ENCODE measurements at regions not wholly inside any gene's neighbourhood (a gene's known extent, or its start where the extent isn't known, plus 50 kb on each side); places are given as distances from the start of the nearest gene placed in this dataset.

DNA sequence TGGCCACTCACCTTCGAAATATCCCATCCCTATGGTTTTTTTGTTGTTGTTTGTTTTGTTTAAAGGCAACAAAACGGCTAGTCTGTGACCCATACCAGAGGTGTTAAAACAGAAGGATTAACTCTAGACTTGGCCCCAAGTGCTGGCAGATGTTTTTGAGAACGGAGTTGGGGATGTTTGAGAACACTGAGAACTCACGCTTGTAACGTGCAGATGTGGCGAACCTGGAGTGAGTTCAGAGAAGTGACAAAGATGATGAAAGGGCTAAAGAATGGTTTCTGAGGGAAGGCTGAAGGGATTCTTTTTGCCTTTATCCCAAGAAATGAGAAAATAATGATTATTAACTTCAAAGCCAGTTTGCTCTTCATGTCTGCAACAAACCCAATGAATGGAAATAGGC, 286.5 kb downstream of the ZNF608 start:
- no peak overlapping the region for H3K4me2 ChIP-seq
- H4K20me1 ChIP-seq: no peaks in the 10 kb centered on the region
- H3K27me3 ChIP-seq: no peaks in the 10 kb centered on the region
- H3K36me3 ChIP-seq: 0 out of 22 replicates have a peak, but pooled peaks cover 0 to 3% (median 0%) of the 10 kb centered on the region in 11 experiments
- no peak overlapping the region for H3K27ac ChIP-seq
- H3K4me1 ChIP-seq: peaks cover 0 to 78% (median 55%) of the 10 kb centered on the region in 10 experiments; a peak in 14 of 20 replicates
- peaks cover 29 to 77% (median 40%) of the 10 kb centered on the region in 11 experiments for H3K9me3 ChIP-seq (replicated peaks in 1 of 11)
- no peak overlapping the region for H3K9ac ChIP-seq
- no peak overlapping the region for H3K4me3 ChIP-seq
- no peak for TF ChIP-seq Cebpa-rat (IDR thresholded peaks at IDR 0.05)

DNA sequence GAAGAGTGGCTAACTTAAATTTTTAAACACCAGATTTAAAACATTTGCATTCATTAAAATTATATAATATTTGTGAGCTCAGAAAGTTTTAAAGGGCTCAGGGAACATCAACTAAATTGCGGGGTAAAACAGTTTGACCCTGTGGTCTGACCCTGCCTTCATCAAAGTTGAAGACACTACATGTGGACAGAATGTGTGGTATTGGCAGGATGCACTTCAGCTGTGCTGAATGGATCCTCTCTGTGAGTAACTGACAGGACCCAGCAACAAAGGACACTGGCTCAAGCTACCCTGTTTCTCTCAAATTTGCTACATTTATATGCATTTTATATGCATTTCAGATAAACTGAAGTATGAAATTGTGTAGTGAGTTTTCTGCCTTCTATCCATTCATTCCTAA, 288.5 kb downstream of the ZNF608 start:
- Histone ChIP-seq H3K27ac (no peak overlapping the region), H3K27me3 (no peaks in the 10 kb centered on the region), H4K20me1 (no peaks in the 10 kb centered on the region), H3K4me1 (peaks cover 13 to 93% (median 75%) of the 10 kb centered on the region in 10 experiments), H3K4me2 (peak overlapping the region in 8 of 11 experiments; percentile 30 to 68 (median 60); a peak in 14 of 22 replicates), H3K9ac (no peak overlapping the region), H3K4me3 (no peak overlapping the region), H3K9me3 (replicated peaks in 1 of 11) (peaks cover 20 to 65% (median 28%) of the 10 kb centered on the region in 11 experiments), H3K36me3 (0 out of 22 replicates have a peak, but pooled peaks cover 0 to 3% (median 0%) of the 10 kb centered on the region in 11 experiments)
- TF ChIP-seq Cebpa-rat (IDR thresholded peaks at IDR 0.05): no peak

DNA sequence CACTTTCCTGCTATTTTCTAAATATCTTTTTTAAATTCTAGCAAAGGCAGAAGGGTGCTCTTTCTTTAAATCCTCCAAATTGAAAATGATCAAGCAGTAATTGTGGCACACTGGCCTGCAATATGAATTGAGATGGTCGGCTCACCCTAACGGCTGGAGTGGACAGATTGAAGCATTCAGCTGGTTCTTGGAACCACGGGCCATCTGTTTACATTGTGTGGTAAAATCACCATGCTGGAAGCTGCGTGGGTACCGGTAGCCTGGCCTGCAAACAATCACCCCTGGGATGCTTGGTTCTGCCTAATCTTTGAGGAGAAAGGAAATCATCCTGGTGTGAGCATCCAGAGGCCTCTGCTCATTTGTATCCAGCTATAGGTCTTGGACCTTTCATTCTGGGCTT, 289.3 kb downstream of the ZNF608 start:
- H3K4me1 ChIP-seq: peaks cover 19 to 93% (median 75%) of the 10 kb centered on the region in 10 experiments
- peak overlapping the region in 8 of 11 experiments; percentile 34 to 68 (median 60); a peak in 13 of 22 replicates for H3K4me2 ChIP-seq
- peaks cover 20 to 57% (median 25%) of the 10 kb centered on the region in 11 experiments for H3K9me3 ChIP-seq (replicated peaks in 1 of 11)

DNA sequence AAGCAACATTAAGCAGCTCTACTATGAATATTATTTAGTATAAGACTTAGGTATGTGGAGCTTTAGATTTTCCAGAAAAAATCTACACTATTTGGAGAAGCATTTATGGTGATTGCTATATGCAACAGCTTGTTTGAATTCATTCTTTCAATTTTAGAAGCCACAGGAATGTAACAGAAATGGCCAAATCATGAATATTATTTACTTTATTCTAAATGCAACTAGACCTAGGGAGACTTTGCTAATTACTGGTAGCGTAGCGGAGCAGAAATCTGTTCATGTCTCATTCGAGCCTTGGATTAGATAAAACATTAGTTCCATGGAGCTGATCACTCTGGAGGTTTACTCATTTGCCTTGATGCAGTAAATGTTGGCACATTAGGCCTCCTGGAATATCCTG, 290.2 kb downstream of the ZNF608 start:
- Histone ChIP-seq H3K4me1 (peaks cover 19 to 88% (median 69%) of the 10 kb centered on the region in 10 experiments), H3K27me3 (no peaks in the 10 kb centered on the region), H3K4me3 (no peak overlapping the region), H3K4me2 (peak overlapping the region in 2 of 11 experiments; percentile 67 to 68; a peak in 3 of 22 replicates), H3K9me3 (replicated peaks in 1 of 11) (peaks cover 22 to 49% (median 25%) of the 10 kb centered on the region in 11 experiments), H3K27ac (no peak overlapping the region), H3K36me3 (0 out of 22 replicates have a peak, but pooled peaks cover 0 to 3% (median 0%) of the 10 kb centered on the region in 11 experiments), H4K20me1 (no peaks in the 10 kb centered on the region), H3K9ac (no peak overlapping the region)
- no peak for TF ChIP-seq Cebpa-rat (IDR thresholded peaks at IDR 0.05)

More for the DNA sequence above, 289.3 kb downstream of the ZNF608 start:
- Histone ChIP-seq H4K20me1 (no peaks in the 10 kb centered on the region), H3K27me3 (no peaks in the 10 kb centered on the region), H3K9ac (no peak overlapping the region), H3K27ac (no peak overlapping the region), H3K36me3 (0 out of 22 replicates have a peak, but pooled peaks cover 0 to 3% (median 0%) of the 10 kb centered on the region in 11 experiments), H3K4me3 (no peak overlapping the region)
- no peak for TF ChIP-seq Cebpa-rat (IDR thresholded peaks at IDR 0.05)

DNA sequence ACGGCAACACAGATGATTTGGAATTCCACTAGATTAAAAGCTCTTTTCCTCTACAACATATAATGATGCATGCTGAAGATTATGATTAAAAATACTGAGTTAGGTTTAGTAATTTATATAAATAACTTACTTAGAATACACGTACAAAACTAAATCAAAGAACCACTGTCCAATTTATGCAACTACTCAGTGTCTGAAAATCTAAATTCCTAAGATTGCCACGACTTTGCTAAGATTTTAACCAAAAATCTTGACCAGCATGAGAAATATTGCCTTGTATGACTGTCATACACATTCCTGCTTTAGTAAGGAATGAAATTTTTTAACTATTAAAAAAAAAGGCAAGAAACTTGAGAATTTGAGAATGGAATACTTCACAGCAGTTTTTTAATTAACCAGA, 292.4 kb downstream of the ZNF608 start:
- no peak for TF ChIP-seq Cebpa-rat (IDR thresholded peaks at IDR 0.05)
- Histone ChIP-seq H4K20me1 (no peaks in the 10 kb centered on the region), H3K36me3 (no peaks in the 10 kb centered on the region), H3K4me3 (no peak overlapping the region; a peak in 1 of 20 replicates), H3K27me3 (no peaks in the 10 kb centered on the region), H3K9ac (no peak overlapping the region), H3K27ac (peak overlapping the region in 4 of 11 experiments; percentile 40 to 60 (median 54); a peak in 9 of 22 replicates), H3K4me2 (peak overlapping the region; percentile 44 to 77 (median 57); a peak in 21 of 22 replicates), H3K9me3 (replicated peaks in 1 of 11) (peaks cover 2 to 27% (median 7%) of the 10 kb centered on the region in 11 experiments; a peak in 19 of 22 replicates), H3K4me1 (peaks cover 19 to 72% (median 60%) of the 10 kb centered on the region in 10 experiments)

DNA sequence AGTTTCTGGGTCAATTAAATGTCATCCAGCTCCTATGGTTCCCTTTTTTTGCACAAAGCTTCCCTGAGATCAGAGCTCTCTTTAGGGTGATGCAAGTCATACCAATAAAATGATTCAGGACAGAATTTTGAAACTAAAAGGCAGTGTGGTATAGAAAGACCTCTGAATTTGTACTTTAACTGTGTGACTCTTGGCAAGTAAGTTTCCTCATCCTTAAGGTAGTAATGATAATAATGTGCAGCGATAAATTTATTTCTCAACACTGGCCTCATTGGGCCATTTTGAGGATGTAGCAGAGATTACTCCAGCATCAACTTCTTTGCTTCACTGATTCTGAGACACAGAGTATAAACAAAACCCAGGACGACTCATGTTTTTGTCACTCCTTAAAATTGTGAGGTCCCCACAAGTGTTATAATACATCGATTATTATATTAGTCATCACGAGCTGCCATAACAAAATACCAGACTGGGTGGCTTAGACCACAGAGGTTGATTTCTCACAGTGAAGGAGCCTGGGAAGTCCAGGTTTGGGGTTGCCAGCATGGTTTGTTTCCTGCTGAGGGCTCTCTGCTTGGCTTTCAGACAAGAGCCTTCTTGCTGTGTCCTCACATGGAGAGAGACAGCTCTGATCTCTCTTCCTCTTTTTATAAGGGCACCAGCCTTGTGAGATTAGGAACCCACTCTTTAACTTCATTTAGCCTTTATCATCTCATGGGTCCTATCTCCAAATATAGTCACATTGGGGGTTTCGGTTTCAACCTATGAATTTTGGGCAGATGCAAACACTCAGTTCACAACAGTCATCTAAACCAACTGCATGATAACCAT, 293.0 kb downstream of the ZNF608 start:
- Histone ChIP-seq H3K4me1 (peaks cover 19 to 69% (median 57%) of the 10 kb centered on the region in 10 experiments), H3K9ac (peak overlapping the region in 6 of 11 experiments; percentile 6 to 51 (median 34); a peak in 7 of 22 replicates), H4K20me1 (no peaks in the 10 kb centered on the region), H3K4me2 (peak overlapping the region; percentile 44 to 77 (median 57)), H3K4me3 (no peak overlapping the region; a peak in 1 of 20 replicates), H3K27me3 (no peaks in the 10 kb centered on the region), H3K9me3 (replicated peaks in 1 of 11) (peaks cover 0 to 29% (median 5%) of the 10 kb centered on the region in 11 experiments; a peak in 9 of 22 replicates), H3K27ac (peak overlapping the region in 9 of 11 experiments; percentile 5 to 63 (median 53); a peak in 16 of 22 replicates), H3K36me3 (no peaks in the 10 kb centered on the region)
- no peak for TF ChIP-seq Cebpa-rat (IDR thresholded peaks at IDR 0.05)

DNA sequence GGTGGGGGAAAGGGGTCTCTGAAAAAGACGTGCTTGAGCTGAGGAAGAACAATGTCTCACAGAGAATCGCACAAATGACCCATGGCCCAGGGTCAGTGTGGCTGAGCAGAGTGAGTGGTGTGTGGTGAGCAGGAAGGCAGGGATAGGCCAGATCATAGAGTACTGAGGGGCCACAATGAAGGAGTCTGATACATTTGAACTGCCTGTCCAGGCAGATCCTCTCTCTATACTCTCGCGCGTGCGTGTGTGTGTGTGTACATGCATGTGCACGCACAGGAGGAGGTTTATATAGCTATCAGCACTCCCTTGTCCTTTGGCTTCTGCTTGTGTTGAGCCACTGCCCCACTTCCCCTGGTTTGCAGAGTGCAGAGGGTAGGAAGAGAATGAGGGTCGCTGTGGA, 294.0 kb downstream of the ZNF608 start:
- peaks cover 19 to 58% (median 46%) of the 10 kb centered on the region in 10 experiments for H3K4me1 ChIP-seq
- H3K27me3 ChIP-seq: no peaks in the 10 kb centered on the region
- H3K4me3 ChIP-seq: no peak overlapping the region
- peaks cover 0 to 19% (median 5%) of the 10 kb centered on the region in 11 experiments; a peak in 11 of 22 replicates for H3K9me3 ChIP-seq (replicated peaks in 1 of 11)
- H3K4me2 ChIP-seq: peak overlapping the region; percentile 44 to 77 (median 57); a peak in 20 of 22 replicates
- H3K36me3 ChIP-seq: no peaks in the 10 kb centered on the region
- peak overlapping the region in 6 of 11 experiments; percentile 21 to 63 (median 54); a peak in 8 of 22 replicates for H3K27ac ChIP-seq
- no peak overlapping the region for H3K9ac ChIP-seq
- no peak for TF ChIP-seq Cebpa-rat (IDR thresholded peaks at IDR 0.05)
- H4K20me1 ChIP-seq: no peaks in the 10 kb centered on the region

DNA sequence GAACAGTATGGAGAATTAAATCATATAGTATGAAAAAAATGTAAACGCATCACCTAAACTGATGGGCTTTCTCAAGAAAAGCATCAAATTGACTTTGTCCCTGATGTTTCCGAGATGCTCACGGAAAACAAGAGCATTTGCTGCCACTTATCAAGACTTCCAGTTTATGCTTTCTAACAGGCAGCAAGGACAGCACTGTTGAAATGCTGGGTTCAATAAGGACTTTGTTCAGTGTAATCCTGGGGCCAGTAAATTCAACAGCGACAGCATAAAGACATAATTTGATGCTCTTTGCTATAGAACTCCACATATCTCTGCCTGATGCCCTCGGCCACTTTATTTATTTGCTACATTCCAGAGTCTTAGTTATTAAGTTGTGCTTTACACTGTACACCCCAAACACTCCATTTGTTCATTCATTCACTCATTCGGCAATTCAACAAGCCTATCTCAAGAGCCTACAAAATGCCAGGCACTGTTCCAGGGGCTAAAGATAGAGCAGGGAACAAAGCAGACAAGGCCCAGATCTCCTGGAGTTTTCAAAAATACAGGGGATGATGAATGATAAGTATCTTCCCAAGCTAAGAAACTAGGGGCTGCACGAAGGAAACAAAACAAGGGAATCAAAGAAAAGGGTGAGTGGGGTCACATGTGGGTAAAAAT, 294.6 kb downstream of the ZNF608 start:
- H3K27ac ChIP-seq: peak overlapping the region in 2 of 11 experiments; percentile 49 to 59; a peak in 3 of 22 replicates
- no peaks in the 10 kb centered on the region for H3K27me3 ChIP-seq
- H3K4me3 ChIP-seq: no peak overlapping the region
- H3K36me3 ChIP-seq: no peaks in the 10 kb centered on the region
- H3K9ac ChIP-seq: no peak overlapping the region
- peaks cover 0 to 16% (median 5%) of the 10 kb centered on the region in 11 experiments; a peak in 9 of 22 replicates for H3K9me3 ChIP-seq (replicated peaks in 1 of 11)
- H3K4me1 ChIP-seq: peaks cover 19 to 53% (median 41%) of the 10 kb centered on the region in 10 experiments
- no peak for TF ChIP-seq Cebpa-rat (IDR thresholded peaks at IDR 0.05)
- H4K20me1 ChIP-seq: no peaks in the 10 kb centered on the region
- peak overlapping the region in 9 of 11 experiments; percentile 44 to 77 (median 57); a peak in 12 of 22 replicates for H3K4me2 ChIP-seq
